Liver (tissue), 8 donors: ENCODE measurements at regions not wholly inside any gene's neighbourhood (a gene's known extent, or its start where the extent isn't known, plus 50 kb on each side); places are given as distances from the start of the nearest gene placed in this dataset.

Experiments used
- DNase-seq: peaks from one replicate; pipeline ENCODE4 v3.0.0-alpha.2; 2017; ENCODE audit warnings: low spot score
- H3K27ac ChIP-seq, 2 donors: one replicate each; pipeline ENCODE4 v1.7.0; 2013; ENCODE audit warnings: inconsistent platforms in 2 of 2, low read length in 2 of 2, control low read depth in 1 of 2, low read depth in 1 of 2, mild to moderate bottlenecking in 1 of 2
- H3K27me3 ChIP-seq, 4 donors: one replicate each; pipeline versions ENCODE4 v1.6.1 to v1.7.0; 2013; ENCODE audit warnings: low read length in 3 of 4, inconsistent platforms in 1 of 4, mild to moderate bottlenecking in 1 of 4, moderate library complexity in 1 of 4; ENCODE audit not compliant: control insufficient read depth in 4 of 4, insufficient read depth in 4 of 4
- H3K36me3 ChIP-seq, 4 donors: one replicate each; pipeline versions ENCODE4 v1.6.1 to v1.7.0; 2013; ENCODE audit warnings: low read length in 3 of 4, mild to moderate bottlenecking in 3 of 4, low read depth in 1 of 4, moderate library complexity in 1 of 4; ENCODE audit not compliant: control insufficient read depth in 4 of 4, insufficient read depth in 3 of 4
- H3K4me1 ChIP-seq, 4 donors: one replicate each; pipeline versions ENCODE4 v1.6.1 to v1.7.0; 2013; ENCODE audit warnings: low read length in 3 of 4, mild to moderate bottlenecking in 3 of 4, moderate library complexity in 1 of 4; ENCODE audit not compliant: control insufficient read depth in 4 of 4, insufficient read depth in 4 of 4
- H3K4me3 ChIP-seq, 3 donors: one replicate each; pipeline versions ENCODE4 v1.6.1 to v1.7.0; 2013; ENCODE audit warnings: low read length in 3 of 3, control low read depth in 1 of 3, low read depth in 1 of 3, mild to moderate bottlenecking in 1 of 3
- H3K9ac ChIP-seq, 2 donors: one replicate each; pipeline ENCODE4 v1.7.0; 2013; ENCODE audit warnings: low read length in 2 of 2, mild to moderate bottlenecking in 2 of 2, moderate library complexity in 2 of 2, control low read depth in 1 of 2, low read depth in 1 of 2
- H3K9me3 ChIP-seq, 4 donors: one replicate each; pipeline versions ENCODE4 v1.6.1 to v1.7.0; 2013; ENCODE audit warnings: low read length in 3 of 4; ENCODE audit not compliant: control insufficient read depth in 4 of 4
- EGR1 ChIP-seq, 2 donors: IDR thresholded peaks; 2 replicates each; pipeline ENCODE4 v1.6.1; 2016 to 2018; ENCODE audit warnings: antibody characterized with exemption in 2 of 2, low read depth in 2 of 2
- FOXA1 ChIP-seq: IDR thresholded peaks from 2 replicates; pipeline ENCODE4 v1.6.1; 2016; ENCODE audit warnings: antibody characterized with exemption
- FOXA2 ChIP-seq: IDR thresholded peaks from 2 replicates; pipeline ENCODE4 v1.6.1; 2016; ENCODE audit warnings: antibody characterized with exemption
- GABPA ChIP-seq, 2 donors: IDR thresholded peaks in 1 of 2; conservative IDR thresholded peaks in 1 of 2; 2 replicates each; pipeline ENCODE4 v1.6.1; 2016; ENCODE audit warnings: antibody characterized with exemption in 2 of 2, mild to moderate bottlenecking in 1 of 2, moderate library complexity in 1 of 2
- HNF4A ChIP-seq, 2 donors: conservative IDR thresholded peaks; 2 replicates each; pipeline ENCODE4 v1.6.1; 2016; ENCODE audit warnings: antibody characterized with exemption in 2 of 2, mild to moderate bottlenecking in 2 of 2
- HNF4G ChIP-seq: IDR thresholded peaks from 2 replicates; pipeline ENCODE4 v1.6.1; 2016; ENCODE audit warnings: antibody characterized with exemption
- JUND ChIP-seq, 2 donors: IDR thresholded peaks; 2 replicates each; pipeline ENCODE4 v1.6.1; 2016; ENCODE audit warnings: antibody characterized with exemption in 2 of 2
- NR2F2 ChIP-seq: IDR thresholded peaks from 2 replicates; pipeline ENCODE4 v1.6.1; 2016; ENCODE audit warnings: antibody characterized with exemption
- RAD21 ChIP-seq, 2 donors: IDR thresholded peaks; 2 replicates each; pipeline ENCODE4 v1.6.1; 2016; ENCODE audit warnings: antibody characterized with exemption in 2 of 2, mild to moderate bottlenecking in 2 of 2
- RXRA ChIP-seq, 2 donors: IDR thresholded peaks; 2 replicates each; pipeline ENCODE4 v1.6.1; 2017 to 2018; ENCODE audit warnings: antibody characterized with exemption in 2 of 2, mild to moderate bottlenecking in 1 of 2
- SP1 ChIP-seq: IDR thresholded peaks from 2 replicates; pipeline ENCODE4 v1.6.1; 2018; ENCODE audit warnings: antibody characterized with exemption, mild to moderate bottlenecking
- TAF1 ChIP-seq: conservative IDR thresholded peaks from 2 replicates; pipeline ENCODE4 v1.6.1; 2016; ENCODE audit warnings: antibody characterized with exemption, mild to moderate bottlenecking
- YY1 ChIP-seq: IDR thresholded peaks from 2 replicates; pipeline ENCODE4 v1.6.1; 2016; ENCODE audit warnings: antibody characterized with exemption, mild to moderate bottlenecking
- WGBS: extraction: QIAGEN DNeasy Blood & Tissue Kit; methylation state at CpG from one replicate; pipeline ENCODE4 v1.1.7; 2013; 5-methylcytosine and 5-hydroxymethylcytosine counted together
- TF ChIP-seq, protein P1 (sequence below): fragments of 150-350 bp; IDR thresholded peaks from 2 replicates; pipeline ENCODE4 v1.5.1; 2017; ENCODE audit warnings: improper control_type of control experiment, low read depth, low read length; ENCODE audit not compliant: missing input control
- TF ChIP-seq, protein P2 (sequence below): IDR thresholded peaks from 2 replicates; pipeline ENCODE4 v1.6.1; 2016; ENCODE audit warnings: antibody characterized with exemption
- TF ChIP-seq, protein P3 (sequence below): IDR thresholded peaks from 2 replicates; pipeline ENCODE4 v1.6.1; 2016; ENCODE audit warnings: antibody characterized with exemption, mild to moderate bottlenecking
- TF ChIP-seq, protein P4 (sequence below): IDR thresholded peaks from 2 replicates; pipeline ENCODE4 v1.6.1; 2016; ENCODE audit warnings: antibody characterized with exemption
- TF ChIP-seq, protein P5 (sequence below): IDR thresholded peaks from 2 replicates; pipeline ENCODE4 v1.6.1; 2016; ENCODE audit warnings: antibody characterized with exemption
- donor health status: healthy.
- donor health status: healthy.
- donor health status: healthy.
- donor health status: healthy.
- donor health status: healthy.

DNA sequence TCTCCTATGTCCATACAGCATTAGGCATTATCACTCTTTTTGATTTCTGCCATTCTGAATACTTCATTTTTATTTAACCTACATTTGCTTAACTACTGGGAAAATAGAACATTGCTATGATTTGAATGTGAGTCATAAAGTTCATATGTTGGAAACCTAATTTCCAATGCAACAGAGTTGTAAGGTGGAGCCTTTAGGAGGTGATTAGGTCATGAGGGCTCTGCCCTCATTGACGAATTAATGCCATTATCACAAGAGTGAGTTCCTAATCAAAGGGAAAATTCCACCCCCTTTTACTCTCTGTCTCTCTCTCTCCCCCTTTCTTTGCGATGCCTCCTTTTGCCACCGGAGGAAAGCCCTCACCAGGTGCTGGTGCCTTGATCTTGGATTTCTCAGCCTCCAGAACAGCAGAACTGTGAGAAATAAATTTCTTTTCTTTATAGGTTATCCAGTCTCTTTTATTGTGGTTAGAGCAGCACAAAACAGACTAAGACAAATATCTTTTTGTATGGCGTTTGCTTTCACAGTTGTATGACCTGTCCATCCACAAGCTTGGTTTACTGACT is 180.1 kb upstream of the ARID2 start:
- 76% methylated on average over 4 of the region's 4 CpGs for WGBS
- TF ChIP-seq GABPA (IDR thresholded peaks at IDR 0.05 in 1 of 2, conservative IDR thresholded peaks at IDR 0.05 in 1 of 2) (no peak), SP1 (no peak), TAF1 (no peak), HNF4G (no peak), FOXA2 (no peak), EGR1 (IDR thresholded peaks at IDR 0.05; ENCODE audit: low read depth in 2 of 2) (no peak), FOXA1 (no peak), RXRA (IDR thresholded peaks at IDR 0.05) (no peak), YY1 (no peak), HNF4A (conservative IDR thresholded peaks at IDR 0.05) (no peak), JUND (IDR thresholded peaks at IDR 0.05) (no peak), NR2F2 (no peak), RAD21 (IDR thresholded peaks at IDR 0.05) (no peak)
- TF ChIP-seq, protein P1, sequence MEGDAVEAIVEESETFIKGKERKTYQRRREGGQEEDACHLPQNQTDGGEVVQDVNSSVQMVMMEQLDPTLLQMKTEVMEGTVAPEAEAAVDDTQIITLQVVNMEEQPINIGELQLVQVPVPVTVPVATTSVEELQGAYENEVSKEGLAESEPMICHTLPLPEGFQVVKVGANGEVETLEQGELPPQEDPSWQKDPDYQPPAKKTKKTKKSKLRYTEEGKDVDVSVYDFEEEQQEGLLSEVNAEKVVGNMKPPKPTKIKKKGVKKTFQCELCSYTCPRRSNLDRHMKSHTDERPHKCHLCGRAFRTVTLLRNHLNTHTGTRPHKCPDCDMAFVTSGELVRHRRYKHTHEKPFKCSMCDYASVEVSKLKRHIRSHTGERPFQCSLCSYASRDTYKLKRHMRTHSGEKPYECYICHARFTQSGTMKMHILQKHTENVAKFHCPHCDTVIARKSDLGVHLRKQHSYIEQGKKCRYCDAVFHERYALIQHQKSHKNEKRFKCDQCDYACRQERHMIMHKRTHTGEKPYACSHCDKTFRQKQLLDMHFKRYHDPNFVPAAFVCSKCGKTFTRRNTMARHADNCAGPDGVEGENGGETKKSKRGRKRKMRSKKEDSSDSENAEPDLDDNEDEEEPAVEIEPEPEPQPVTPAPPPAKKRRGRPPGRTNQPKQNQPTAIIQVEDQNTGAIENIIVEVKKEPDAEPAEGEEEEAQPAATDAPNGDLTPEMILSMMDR, result no peak
- TF ChIP-seq, protein P2, sequence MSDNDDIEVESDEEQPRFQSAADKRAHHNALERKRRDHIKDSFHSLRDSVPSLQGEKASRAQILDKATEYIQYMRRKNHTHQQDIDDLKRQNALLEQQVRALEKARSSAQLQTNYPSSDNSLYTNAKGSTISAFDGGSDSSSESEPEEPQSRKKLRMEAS, result no peak
- TF ChIP-seq, protein P3, sequence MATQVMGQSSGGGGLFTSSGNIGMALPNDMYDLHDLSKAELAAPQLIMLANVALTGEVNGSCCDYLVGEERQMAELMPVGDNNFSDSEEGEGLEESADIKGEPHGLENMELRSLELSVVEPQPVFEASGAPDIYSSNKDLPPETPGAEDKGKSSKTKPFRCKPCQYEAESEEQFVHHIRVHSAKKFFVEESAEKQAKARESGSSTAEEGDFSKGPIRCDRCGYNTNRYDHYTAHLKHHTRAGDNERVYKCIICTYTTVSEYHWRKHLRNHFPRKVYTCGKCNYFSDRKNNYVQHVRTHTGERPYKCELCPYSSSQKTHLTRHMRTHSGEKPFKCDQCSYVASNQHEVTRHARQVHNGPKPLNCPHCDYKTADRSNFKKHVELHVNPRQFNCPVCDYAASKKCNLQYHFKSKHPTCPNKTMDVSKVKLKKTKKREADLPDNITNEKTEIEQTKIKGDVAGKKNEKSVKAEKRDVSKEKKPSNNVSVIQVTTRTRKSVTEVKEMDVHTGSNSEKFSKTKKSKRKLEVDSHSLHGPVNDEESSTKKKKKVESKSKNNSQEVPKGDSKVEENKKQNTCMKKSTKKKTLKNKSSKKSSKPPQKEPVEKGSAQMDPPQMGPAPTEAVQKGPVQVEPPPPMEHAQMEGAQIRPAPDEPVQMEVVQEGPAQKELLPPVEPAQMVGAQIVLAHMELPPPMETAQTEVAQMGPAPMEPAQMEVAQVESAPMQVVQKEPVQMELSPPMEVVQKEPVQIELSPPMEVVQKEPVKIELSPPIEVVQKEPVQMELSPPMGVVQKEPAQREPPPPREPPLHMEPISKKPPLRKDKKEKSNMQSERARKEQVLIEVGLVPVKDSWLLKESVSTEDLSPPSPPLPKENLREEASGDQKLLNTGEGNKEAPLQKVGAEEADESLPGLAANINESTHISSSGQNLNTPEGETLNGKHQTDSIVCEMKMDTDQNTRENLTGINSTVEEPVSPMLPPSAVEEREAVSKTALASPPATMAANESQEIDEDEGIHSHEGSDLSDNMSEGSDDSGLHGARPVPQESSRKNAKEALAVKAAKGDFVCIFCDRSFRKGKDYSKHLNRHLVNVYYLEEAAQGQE, result no peak
- TF ChIP-seq, protein P4, sequence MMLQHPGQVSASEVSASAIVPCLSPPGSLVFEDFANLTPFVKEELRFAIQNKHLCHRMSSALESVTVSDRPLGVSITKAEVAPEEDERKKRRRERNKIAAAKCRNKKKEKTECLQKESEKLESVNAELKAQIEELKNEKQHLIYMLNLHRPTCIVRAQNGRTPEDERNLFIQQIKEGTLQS, result no peak
- TF ChIP-seq, protein P5, sequence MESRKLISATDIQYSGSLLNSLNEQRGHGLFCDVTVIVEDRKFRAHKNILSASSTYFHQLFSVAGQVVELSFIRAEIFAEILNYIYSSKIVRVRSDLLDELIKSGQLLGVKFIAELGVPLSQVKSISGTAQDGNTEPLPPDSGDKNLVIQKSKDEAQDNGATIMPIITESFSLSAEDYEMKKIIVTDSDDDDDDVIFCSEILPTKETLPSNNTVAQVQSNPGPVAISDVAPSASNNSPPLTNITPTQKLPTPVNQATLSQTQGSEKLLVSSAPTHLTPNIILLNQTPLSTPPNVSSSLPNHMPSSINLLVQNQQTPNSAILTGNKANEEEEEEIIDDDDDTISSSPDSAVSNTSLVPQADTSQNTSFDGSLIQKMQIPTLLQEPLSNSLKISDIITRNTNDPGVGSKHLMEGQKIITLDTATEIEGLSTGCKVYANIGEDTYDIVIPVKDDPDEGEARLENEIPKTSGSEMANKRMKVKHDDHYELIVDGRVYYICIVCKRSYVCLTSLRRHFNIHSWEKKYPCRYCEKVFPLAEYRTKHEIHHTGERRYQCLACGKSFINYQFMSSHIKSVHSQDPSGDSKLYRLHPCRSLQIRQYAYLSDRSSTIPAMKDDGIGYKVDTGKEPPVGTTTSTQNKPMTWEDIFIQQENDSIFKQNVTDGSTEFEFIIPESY, result no peak
- no peaks in the 10 kb centered on the region for H3K4me1 ChIP-seq
- no peak overlapping the region for H3K4me3 ChIP-seq
- H3K9ac ChIP-seq, result no peak overlapping the region
- H3K9me3 ChIP-seq, result no peaks in the 10 kb centered on the region
- no peaks in the 10 kb centered on the region for H3K27me3 ChIP-seq
- no peaks in the 10 kb centered on the region for H3K36me3 ChIP-seq
- DNase-seq, result no peak
- no peak overlapping the region for H3K27ac ChIP-seq
